WERI-Rb-1 (cell line): ENCODE measurements at regions not wholly inside any gene's neighbourhood (a gene's known extent, or its start where the extent isn't known, plus 50 kb on each side); places are given as distances from the start of the nearest gene placed in this dataset.

Experiments
- DNase-seq: peaks from one replicate; pipeline ENCODE4 v3.0.0-alpha.2; 2020
- H3K27ac ChIP-seq: fragments of 250-450 bp; sonication (Bioruptor Pico); 2 replicates; pipeline ENCODE4 v1.5.1; 2020; ENCODE audit warnings: mild to moderate bottlenecking, moderate library complexity
- H3K27me3 ChIP-seq: fragments of 250-450 bp; sonication (Bioruptor Pico); 2 replicates; pipeline ENCODE4 v1.5.1; 2021; ENCODE audit warnings: mild to moderate bottlenecking, low read depth, moderate library complexity; ENCODE audit not compliant: insufficient read depth, severe bottlenecking
- H3K36me3 ChIP-seq: fragments of 250-450 bp; sonication (Bioruptor Pico); 2 replicates; pipeline ENCODE4 v1.5.1; 2020; ENCODE audit warnings: mild to moderate bottlenecking, moderate library complexity
- H3K4me3 ChIP-seq: 2 replicates; pipeline ENCODE4 v1.5.1; 2011; ENCODE audit warnings: low read depth, mild to moderate bottlenecking, control low read depth, low read length
- H3K9me3 ChIP-seq: fragments of 250-450 bp; sonication (Bioruptor Pico); 2 replicates; pipeline ENCODE4 v1.5.1; 2021; ENCODE audit warnings: mild to moderate bottlenecking, moderate library complexity; ENCODE audit not compliant: severe bottlenecking
- TF ChIP-seq, protein P1 (sequence below): IDR thresholded peaks from 2 replicates; pipeline ENCODE4 v1.5.1; 2011; ENCODE audit warnings: low read depth, mild to moderate bottlenecking, control low read depth, inconsistent platforms, low read length

DNA sequence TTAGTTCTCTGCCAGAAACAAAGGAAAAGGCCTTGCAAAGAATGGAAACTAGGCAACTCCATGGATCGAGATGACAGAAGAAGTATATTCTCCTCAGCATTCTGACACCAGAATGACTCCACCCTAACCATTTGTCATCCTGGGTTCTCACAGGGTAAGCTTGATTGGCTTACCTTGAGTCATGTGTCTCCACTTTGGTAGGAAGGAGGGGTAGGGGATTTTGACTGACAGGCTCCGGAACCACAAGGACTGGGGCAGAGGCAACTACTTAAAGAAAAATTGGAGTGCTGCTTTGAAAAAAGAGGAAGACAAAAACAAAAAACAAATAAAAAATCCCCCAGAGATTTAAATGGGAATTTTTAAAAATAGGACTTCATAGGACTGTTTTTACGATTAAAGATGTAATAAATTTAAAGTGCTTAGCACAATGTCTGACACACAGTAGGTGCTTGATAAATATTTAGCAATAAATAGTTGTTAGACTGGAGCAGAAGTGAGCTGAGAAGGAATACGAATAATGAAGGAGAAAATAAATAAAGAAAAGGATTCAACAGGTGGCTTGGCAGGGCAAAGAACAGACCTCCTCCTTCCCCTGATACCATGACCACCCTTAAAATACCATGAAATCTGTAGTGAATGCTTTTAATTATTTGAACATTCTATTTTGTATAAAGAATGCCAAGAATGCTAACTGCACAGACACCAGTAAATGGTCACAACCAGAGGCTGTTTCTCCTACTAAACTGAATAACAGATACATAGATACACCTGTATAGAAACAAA, 230.2 kb downstream of the CDCA7 start:
- TF ChIP-seq, protein P1, sequence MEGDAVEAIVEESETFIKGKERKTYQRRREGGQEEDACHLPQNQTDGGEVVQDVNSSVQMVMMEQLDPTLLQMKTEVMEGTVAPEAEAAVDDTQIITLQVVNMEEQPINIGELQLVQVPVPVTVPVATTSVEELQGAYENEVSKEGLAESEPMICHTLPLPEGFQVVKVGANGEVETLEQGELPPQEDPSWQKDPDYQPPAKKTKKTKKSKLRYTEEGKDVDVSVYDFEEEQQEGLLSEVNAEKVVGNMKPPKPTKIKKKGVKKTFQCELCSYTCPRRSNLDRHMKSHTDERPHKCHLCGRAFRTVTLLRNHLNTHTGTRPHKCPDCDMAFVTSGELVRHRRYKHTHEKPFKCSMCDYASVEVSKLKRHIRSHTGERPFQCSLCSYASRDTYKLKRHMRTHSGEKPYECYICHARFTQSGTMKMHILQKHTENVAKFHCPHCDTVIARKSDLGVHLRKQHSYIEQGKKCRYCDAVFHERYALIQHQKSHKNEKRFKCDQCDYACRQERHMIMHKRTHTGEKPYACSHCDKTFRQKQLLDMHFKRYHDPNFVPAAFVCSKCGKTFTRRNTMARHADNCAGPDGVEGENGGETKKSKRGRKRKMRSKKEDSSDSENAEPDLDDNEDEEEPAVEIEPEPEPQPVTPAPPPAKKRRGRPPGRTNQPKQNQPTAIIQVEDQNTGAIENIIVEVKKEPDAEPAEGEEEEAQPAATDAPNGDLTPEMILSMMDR: no peak
- Histone ChIP-seq H3K36me3 (no peaks in the 10 kb centered on the region), H3K27ac (no peak overlapping the region), H3K27me3 (no peaks in the 10 kb centered on the region), H3K9me3 (no peaks in the 10 kb centered on the region), H3K4me3 (no peak overlapping the region)
- DNase-seq: no peak

DNA sequence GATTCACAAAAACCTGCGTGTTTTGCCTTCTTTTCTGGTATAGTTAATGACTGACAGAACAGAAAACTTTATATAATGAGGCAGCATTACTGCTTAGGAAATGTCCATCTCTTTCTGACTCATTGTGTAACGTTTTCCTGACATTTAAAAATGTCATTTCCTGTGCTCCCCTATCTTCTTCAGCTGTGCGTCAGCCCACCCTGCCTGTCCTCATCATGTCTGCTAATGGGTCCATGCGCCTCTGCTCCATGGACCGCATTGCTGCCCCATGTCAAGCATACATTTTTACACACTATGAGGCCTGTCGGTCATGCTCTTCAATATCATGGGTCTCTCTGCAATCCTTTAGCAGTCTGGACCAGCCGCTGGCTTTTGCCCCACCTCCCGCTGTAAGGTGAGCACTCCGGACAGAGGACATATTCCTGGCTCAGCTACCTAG, 234.3 kb downstream of the CDCA7 start:
- Histone ChIP-seq H3K9me3 (peaks cover 8% of the 10 kb centered on the region), H3K4me3 (no peak overlapping the region), H3K27me3 (no peaks in the 10 kb centered on the region), H3K36me3 (no peaks in the 10 kb centered on the region), H3K27ac (no peak overlapping the region)
- TF ChIP-seq, protein P1: no peak
- no peak for DNase-seq

DNA sequence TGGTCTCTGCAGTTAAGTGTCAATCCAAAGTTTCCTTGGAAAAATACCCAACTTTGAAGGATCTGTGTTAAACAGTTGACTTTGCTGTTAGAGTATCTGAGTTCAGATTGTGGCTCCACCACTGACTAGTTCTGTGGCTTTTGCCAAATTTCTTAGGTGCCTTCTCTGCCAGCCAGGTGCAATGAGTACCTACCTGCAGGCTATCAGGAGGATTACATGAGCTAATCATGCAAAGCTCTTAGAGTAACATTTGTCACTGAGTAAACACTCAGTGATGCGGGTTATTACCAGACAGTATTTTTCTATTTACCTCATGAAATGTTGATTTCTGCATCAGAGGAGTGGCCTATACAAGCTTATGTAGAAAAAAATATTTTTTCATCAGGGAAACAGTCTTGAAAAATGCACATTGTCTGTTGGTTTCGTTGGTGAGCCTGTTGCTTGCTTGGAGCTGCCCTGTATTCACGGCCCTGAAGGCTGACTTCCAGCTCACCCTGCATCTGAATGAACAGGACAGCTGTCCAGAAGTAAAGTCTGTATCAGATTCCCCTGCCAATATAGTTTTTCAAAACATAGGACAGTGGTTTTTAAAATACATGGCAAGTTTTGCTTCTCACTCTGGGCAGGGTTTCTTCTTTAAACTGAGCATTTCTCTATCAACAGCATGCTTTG, 235.1 kb downstream of the CDCA7 start:
- no peak overlapping the region for H3K27ac ChIP-seq
- DNase-seq: no peak
- H3K9me3 ChIP-seq: peaks cover 8% of the 10 kb centered on the region
- H3K36me3 ChIP-seq: no peaks in the 10 kb centered on the region
- no peaks in the 10 kb centered on the region for H3K27me3 ChIP-seq
- TF ChIP-seq, protein P1: no peak
- no peak overlapping the region for H3K4me3 ChIP-seq

DNA sequence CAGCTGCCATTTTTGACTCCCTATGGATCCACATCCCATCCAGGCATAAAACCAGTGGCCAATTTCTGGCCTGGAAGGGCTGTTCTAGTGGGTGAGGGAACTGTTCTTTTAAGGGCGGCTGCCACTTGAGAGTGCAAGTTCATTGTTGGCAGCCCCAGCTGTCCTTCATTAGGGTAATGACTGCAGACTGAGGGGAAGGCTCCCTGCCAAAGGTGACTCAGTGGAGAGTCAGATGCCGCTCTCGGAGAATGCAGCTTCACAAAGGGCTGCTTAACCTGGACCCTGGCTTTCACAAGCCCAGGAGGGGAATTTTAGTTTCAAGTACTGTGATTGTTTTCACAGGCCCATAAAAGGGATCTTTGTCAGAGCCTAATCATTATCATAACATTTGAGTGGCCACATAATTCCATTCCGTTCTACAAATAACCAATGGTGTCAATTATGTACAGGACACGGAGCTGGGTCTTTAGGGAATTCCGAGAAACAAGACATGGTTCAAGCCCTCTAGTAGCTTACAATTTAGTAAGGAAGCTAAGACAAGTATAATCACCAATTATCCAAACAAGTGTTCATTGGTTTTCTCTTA, 235.7 kb downstream of the CDCA7 start:
- no peak overlapping the region for H3K27ac ChIP-seq
- no peak overlapping the region for H3K4me3 ChIP-seq
- no peaks in the 10 kb centered on the region for H3K36me3 ChIP-seq
- TF ChIP-seq, protein P1: no peak
- peaks cover 8% of the 10 kb centered on the region for H3K9me3 ChIP-seq
- no peak for DNase-seq
- H3K27me3 ChIP-seq: no peaks in the 10 kb centered on the region

DNA sequence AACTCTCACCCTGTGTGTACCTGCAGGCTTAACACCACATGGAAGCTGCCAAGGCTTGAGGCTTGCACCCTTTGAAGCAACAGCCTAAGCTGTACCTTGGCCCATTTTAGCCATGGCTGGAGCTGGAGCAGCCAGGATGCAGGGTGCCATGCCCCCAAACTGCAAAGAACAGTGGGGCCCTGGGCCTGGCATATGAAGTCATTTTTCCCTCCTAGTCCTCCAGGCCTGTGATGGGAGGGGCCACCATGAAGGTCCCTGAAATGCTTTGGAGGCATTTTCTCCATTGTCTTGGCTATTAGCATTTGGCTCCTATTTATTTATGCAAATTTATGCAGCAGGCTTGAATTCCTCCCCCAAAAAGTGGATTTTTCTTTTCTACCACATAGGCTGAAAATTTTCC, 238.4 kb downstream of the CDCA7 start:
- TF ChIP-seq, protein P1: no peak
- no peak for DNase-seq
- no peaks in the 10 kb centered on the region for H3K27me3 ChIP-seq
- H3K27ac ChIP-seq: no peak overlapping the region
- no peaks in the 10 kb centered on the region for H3K36me3 ChIP-seq
- no peak overlapping the region for H3K4me3 ChIP-seq
- H3K9me3 ChIP-seq: peaks cover 8% of the 10 kb centered on the region
